ENCODE measurements at regions not wholly inside any gene's neighbourhood (a gene's known extent, or its start where the extent isn't known, plus 50 kb on each side); places are given as distances from the start of the nearest gene placed in this dataset.

DNA sequence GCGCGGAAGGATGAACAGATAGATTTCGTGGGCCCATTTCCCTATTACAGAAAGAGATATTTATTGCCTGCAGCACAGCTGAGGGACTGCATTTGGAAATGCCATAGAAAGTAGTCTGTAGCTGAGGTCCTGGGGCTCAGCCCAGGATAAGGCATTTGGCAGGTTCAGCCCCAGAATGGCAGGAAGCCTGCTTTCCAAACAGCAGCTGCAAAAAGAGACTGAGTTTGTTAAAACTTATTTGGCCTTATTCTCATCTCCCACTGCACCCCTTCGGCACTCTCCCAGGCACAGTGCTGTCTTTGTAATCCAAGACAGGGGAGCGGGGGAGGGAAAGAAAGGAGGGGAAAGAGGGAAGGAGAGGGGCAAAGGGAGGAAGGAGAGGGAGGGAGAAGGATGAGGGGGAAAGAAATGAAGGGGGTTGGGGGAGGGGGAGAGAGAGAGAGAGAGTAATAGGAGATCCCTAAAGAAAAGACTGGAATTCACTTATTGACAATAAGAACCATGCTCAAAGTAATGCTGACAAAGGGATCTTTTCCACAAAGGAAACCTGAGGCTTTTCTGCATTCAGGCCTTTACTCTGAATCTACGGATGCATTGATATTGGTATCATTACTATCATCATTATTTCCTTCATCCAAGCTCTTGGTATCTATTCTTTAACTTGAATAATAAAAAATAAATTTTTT is 94.0 kb upstream of the LRRN1 start:
- Histone ChIP-seq H3K9me3 (no peaks in the 10 kb centered on the region), H3K27me3 (no peaks in the 10 kb centered on the region), H3K27ac (no peak overlapping the region), H3K36me3 (no peaks in the 10 kb centered on the region), H3K4me3 (no peak overlapping the region), H3K4me1 (no peaks in the 10 kb centered on the region)
- TF ChIP-seq POLR2A (IDR thresholded peaks at IDR 0.05) (no peak), POLR2AphosphoS5 (IDR thresholded peaks at IDR 0.05) (no peak), EP300 (IDR thresholded peaks at IDR 0.05) (no peak)
- TF ChIP-seq, protein P1, sequence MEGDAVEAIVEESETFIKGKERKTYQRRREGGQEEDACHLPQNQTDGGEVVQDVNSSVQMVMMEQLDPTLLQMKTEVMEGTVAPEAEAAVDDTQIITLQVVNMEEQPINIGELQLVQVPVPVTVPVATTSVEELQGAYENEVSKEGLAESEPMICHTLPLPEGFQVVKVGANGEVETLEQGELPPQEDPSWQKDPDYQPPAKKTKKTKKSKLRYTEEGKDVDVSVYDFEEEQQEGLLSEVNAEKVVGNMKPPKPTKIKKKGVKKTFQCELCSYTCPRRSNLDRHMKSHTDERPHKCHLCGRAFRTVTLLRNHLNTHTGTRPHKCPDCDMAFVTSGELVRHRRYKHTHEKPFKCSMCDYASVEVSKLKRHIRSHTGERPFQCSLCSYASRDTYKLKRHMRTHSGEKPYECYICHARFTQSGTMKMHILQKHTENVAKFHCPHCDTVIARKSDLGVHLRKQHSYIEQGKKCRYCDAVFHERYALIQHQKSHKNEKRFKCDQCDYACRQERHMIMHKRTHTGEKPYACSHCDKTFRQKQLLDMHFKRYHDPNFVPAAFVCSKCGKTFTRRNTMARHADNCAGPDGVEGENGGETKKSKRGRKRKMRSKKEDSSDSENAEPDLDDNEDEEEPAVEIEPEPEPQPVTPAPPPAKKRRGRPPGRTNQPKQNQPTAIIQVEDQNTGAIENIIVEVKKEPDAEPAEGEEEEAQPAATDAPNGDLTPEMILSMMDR (IDR thresholded peaks at IDR 0.05), result no peak
- intact Hi-C loops (cut with DNase I), result no loop called here
- no peak for DNase-seq
- WGBS, 2 donors, result 52 to 57% methylated on average over 6 of the region's 6 CpGs

DNA sequence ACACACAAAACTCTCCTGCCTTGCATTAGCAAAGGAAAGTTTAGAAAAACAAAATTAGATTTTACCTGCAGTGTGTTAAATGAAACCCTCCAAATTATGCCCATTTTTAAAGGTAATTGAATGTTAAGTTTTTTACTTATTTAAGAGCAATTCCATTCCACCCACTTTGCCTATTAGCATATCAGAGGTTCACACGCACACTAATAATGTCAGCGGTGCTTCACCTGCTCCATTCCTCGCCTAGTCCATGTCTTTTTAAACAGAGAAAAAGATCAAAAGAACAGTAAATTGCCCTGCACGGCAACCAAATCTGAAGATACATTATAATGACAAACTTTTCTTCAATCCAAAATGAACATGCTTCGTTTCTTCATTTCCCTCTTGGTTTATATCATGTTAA is 97.3 kb upstream of the LRRN1 start:
- 85 to 88% methylated on average over 5 of the region's 5 CpGs for WGBS, 2 donors
- no peak for TF ChIP-seq EP300 (IDR thresholded peaks at IDR 0.05)
- no peak for TF ChIP-seq POLR2AphosphoS5 (IDR thresholded peaks at IDR 0.05)
- Histone ChIP-seq H3K27ac (no peak overlapping the region), H3K9me3 (no peaks in the 10 kb centered on the region), H3K4me1 (no peaks in the 10 kb centered on the region), H3K4me3 (no peak overlapping the region), H3K36me3 (no peaks in the 10 kb centered on the region), H3K27me3 (no peaks in the 10 kb centered on the region)
- intact Hi-C loops (cut with DNase I), result no loop called here
- DNase-seq, result no peak

DNA sequence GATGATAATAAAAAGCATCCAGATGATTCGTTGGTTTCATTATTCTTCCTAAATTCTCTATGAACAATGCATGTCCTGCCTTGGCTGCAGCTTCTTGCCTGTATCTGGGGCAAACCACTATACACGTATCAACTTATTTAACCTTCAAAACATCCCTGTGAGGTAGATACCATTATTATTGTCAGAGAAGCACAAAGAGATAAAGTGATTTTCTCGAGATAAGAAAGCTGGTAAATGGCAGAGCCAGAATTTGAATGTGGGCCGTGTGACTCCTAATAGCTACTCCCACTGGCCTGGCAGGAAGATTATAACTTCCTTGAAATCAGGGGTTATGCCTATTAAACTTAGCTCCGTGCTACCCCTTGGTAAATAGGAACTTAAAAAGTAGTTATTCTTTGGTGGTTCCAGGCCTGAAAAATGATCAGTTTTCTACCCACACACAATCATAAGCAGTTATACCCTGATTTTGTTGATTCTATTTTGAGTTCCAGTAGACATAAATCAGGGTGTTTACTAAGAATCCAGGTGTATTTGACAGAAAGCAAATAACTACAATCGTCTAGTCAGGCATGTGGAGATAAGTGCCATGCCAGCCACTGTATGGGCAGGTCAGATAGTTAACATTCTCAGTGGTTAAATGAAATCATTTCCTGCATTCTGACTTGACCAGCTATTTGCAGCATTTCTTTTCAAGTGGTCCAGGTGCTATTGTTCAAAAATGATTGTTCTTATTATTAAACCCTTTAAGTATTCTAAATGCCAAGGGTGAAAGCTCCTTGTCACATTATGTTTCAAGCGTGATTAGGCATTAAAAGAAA is 99.2 kb upstream of the LRRN1 start:
- no peak for DNase-seq
- no peaks in the 10 kb centered on the region for H3K9me3 ChIP-seq
- intact Hi-C loops (cut with DNase I), result no loop called here
- TF ChIP-seq, protein P1 (IDR thresholded peaks at IDR 0.05), result no peak
- TF ChIP-seq EP300 (IDR thresholded peaks at IDR 0.05), result no peak
- TF ChIP-seq POLR2A (IDR thresholded peaks at IDR 0.05), result no peak
- TF ChIP-seq POLR2AphosphoS5 (IDR thresholded peaks at IDR 0.05), result no peak
- H3K27ac ChIP-seq, result no peak overlapping the region
- H3K27me3 ChIP-seq, result no peaks in the 10 kb centered on the region
- H3K36me3 ChIP-seq, result no peaks in the 10 kb centered on the region
- H3K4me3 ChIP-seq, result no peak overlapping the region
- 55 to 80% methylated on average over 7 of the region's 7 CpGs for WGBS, 2 donors
- no peaks in the 10 kb centered on the region for H3K4me1 ChIP-seq

DNA sequence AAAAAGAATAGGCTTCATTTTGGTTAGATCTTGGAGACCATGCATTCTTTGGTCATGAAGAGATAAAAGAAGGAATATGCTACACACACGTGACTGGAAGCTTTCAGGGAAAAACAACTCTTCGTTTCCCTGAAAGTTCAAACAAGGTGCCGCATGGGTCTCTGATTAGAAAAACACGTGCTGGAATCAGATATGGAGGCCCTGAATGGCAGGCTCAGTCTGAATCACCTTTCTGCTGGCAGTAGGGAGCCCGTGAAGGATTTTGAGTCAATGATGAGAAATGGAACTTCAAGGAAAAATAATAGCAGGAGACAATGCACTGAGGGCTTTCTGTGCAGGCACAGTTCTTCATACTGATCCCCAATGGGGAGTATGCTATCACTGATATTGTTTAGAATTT is 99.8 kb upstream of the LRRN1 start:
- Histone ChIP-seq H3K27me3 (no peaks in the 10 kb centered on the region), H3K27ac (no peak overlapping the region), H3K4me1 (no peaks in the 10 kb centered on the region), H3K4me3 (no peak overlapping the region), H3K9me3 (no peaks in the 10 kb centered on the region), H3K36me3 (no peaks in the 10 kb centered on the region)
- no peak for DNase-seq
- intact Hi-C loops (cut with DNase I), result no loop called here
- WGBS, 2 donors, result 85 to 87% methylated on average over 5 of the region's 5 CpGs
- TF ChIP-seq POLR2AphosphoS5 (IDR thresholded peaks at IDR 0.05) (no peak), POLR2A (IDR thresholded peaks at IDR 0.05) (no peak), EP300 (IDR thresholded peaks at IDR 0.05) (no peak)
- TF ChIP-seq, protein P1 (IDR thresholded peaks at IDR 0.05), result no peak

DNA sequence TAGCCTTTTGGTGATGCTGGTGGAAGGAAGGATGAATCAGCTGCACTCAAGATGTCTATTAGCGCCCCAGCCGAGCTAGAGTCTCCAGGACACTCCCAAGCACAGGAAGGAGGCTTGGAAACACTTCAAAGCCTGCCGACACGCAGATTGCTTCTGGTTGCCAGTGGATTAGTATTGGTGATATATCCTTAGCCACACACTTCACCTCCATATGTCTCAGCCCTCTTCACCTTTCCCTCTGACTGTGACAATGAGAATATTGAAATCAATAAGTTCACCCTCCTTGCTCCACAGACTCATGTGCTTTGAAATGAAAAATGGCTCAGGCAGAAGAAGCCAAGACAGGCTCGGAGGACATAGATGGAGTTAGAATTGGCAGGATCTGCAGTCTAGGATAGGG is 102.9 kb upstream of the LRRN1 start:
- Histone ChIP-seq H3K27me3 (no peaks in the 10 kb centered on the region), H3K4me3 (no peak overlapping the region), H3K9me3 (no peaks in the 10 kb centered on the region), H3K27ac (no peak overlapping the region), H3K36me3 (no peaks in the 10 kb centered on the region), H3K4me1 (no peaks in the 10 kb centered on the region)
- no peak for DNase-seq
- intact Hi-C loops (cut with DNase I), result no loop called here
- WGBS, 2 donors, result 84 to 87% methylated on average over 5 of the region's 5 CpGs
- TF ChIP-seq POLR2A (IDR thresholded peaks at IDR 0.05) (no peak), EP300 (IDR thresholded peaks at IDR 0.05) (no peak), POLR2AphosphoS5 (IDR thresholded peaks at IDR 0.05) (no peak)
- TF ChIP-seq, protein P1 (IDR thresholded peaks at IDR 0.05), result no peak
